Stomach smooth muscle (tissue), 2 donors: ENCODE measurements at regions not wholly inside any gene's neighbourhood (a gene's known extent, or its start where the extent isn't known, plus 50 kb on each side); places are given as distances from the start of the nearest gene placed in this dataset.

Experiments
- H3K27ac ChIP-seq: one replicate; pipeline ENCODE4 v1.7.0; 2013; ENCODE audit warnings: mild to moderate bottlenecking, low read length, inconsistent platforms
- H3K27me3 ChIP-seq, 2 donors: one replicate each; pipeline ENCODE4 v1.7.0; 2013; ENCODE audit warnings: low read length in 2 of 2; ENCODE audit not compliant: insufficient read depth in 2 of 2, control insufficient read depth in 1 of 2
- H3K36me3 ChIP-seq, 2 donors: one replicate each; pipeline ENCODE4 v1.7.0; 2013; ENCODE audit warnings: low read length in 2 of 2; ENCODE audit not compliant: control insufficient read depth in 2 of 2, insufficient read depth in 2 of 2
- H3K4me1 ChIP-seq: one replicate; pipeline ENCODE4 v1.7.0; 2013; ENCODE audit warnings: low read length; ENCODE audit not compliant: control insufficient read depth, insufficient read depth
- H3K4me3 ChIP-seq, 2 donors: one replicate each; pipeline ENCODE4 v1.7.0; 2013; ENCODE audit warnings: low read length in 2 of 2
- H3K9ac ChIP-seq, 2 donors: one replicate each; pipeline ENCODE4 v1.7.0; 2013; ENCODE audit warnings: low read length in 2 of 2, mild to moderate bottlenecking in 1 of 2
- H3K9me3 ChIP-seq, 2 donors: one replicate each; pipeline ENCODE4 v1.7.0; 2013; ENCODE audit warnings: low read length in 2 of 2; ENCODE audit not compliant: control insufficient read depth in 2 of 2
- donor health status: healthy.
- donor health status: Pancreatic carcinoma.

GRCh38 chr10:85151506-85151905 is 823.1 kb downstream of the CCSER2 start:
- Histone ChIP-seq H3K9ac (no peak overlapping the region), H3K9me3 (no peaks in the 10 kb centered on the region), H3K36me3 (no peaks in the 10 kb centered on the region), H3K4me3 (no peak overlapping the region), H3K27ac (no peak overlapping the region), H3K27me3 (no peaks in the 10 kb centered on the region), H3K4me1 (no peaks in the 10 kb centered on the region)

DNA sequence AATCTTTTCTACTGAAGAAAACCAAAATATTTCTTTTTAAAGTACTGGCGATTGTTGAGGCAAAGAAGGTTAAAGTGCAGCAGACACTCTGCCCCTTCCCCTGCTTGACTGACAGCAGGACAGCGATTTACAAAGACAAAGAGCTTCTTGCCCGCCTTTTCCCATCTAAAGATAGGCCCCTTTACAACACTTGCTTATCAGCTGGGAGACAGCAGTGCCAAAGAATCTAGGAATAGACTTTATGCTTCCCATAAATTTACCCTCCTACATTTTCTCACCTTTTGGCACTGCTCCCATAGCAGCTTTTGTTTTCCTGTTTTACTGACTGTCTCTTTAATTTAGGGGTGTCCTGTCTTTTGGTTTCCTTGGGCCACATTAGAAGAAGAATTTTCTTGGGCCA is 824.1 kb downstream of the CCSER2 start:
- H3K4me3 ChIP-seq = no peak overlapping the region
- no peak overlapping the region for H3K9ac ChIP-seq
- H3K27me3 ChIP-seq = no peaks in the 10 kb centered on the region
- H3K4me1 ChIP-seq = no peaks in the 10 kb centered on the region
- no peak overlapping the region for H3K27ac ChIP-seq
- H3K36me3 ChIP-seq = no peaks in the 10 kb centered on the region
- no peaks in the 10 kb centered on the region for H3K9me3 ChIP-seq

GRCh38 chr10:85152911-85153310 is 824.5 kb downstream of the CCSER2 start:
- Histone ChIP-seq H3K9ac (no peak overlapping the region), H3K36me3 (no peaks in the 10 kb centered on the region), H3K9me3 (no peaks in the 10 kb centered on the region), H3K27ac (no peak overlapping the region), H3K4me3 (no peak overlapping the region), H3K4me1 (no peaks in the 10 kb centered on the region), H3K27me3 (no peaks in the 10 kb centered on the region)

DNA sequence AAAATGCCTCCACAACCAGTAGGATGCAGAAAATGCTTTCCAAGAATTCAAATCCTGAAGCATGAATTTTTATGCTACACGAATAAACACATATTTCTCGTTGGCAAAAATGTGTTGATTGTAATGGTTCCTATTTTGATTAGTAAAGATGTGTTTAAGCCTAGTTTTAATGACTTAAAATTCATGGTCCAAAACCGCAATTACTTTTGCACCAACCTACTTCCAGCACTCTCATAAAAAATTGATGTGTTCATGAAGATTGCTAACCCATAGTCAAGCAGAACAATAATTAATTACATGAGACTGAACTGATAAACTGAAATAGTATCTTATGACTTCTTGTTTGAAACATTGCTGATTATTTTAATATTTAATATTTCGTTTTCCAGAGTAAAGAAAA is 828.8 kb downstream of the CCSER2 start:
- no peak overlapping the region for H3K9ac ChIP-seq
- no peaks in the 10 kb centered on the region for H3K4me1 ChIP-seq
- no peaks in the 10 kb centered on the region for H3K27me3 ChIP-seq
- no peaks in the 10 kb centered on the region for H3K9me3 ChIP-seq
- H3K4me3 ChIP-seq = no peak overlapping the region
- H3K27ac ChIP-seq = no peak overlapping the region
- H3K36me3 ChIP-seq = no peaks in the 10 kb centered on the region

DNA sequence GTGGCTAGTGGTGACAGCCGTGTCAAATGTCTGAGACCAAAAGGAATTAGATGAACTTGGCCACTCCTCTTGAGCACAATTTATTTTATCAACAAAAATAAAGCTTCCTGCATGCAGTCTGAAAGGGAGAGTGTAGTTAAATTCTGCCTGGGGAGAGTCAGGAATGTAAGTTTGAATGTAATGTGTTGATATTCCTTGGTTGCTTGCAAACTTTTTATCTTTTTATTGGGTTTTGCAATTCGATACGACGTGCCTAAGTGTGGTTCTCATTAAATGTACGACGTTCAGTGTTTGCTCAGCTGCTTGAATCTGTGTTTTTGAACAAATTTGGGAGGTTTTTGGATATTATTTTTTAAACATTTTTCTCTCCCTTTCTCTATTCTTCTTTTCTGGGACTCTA is 839.9 kb downstream of the CCSER2 start:
- Histone ChIP-seq H3K9ac (no peak overlapping the region), H3K36me3 (no peaks in the 10 kb centered on the region), H3K27me3 (no peaks in the 10 kb centered on the region), H3K4me3 (no peak overlapping the region), H3K27ac (no peak overlapping the region), H3K4me1 (no peaks in the 10 kb centered on the region), H3K9me3 (no peaks in the 10 kb centered on the region)

DNA sequence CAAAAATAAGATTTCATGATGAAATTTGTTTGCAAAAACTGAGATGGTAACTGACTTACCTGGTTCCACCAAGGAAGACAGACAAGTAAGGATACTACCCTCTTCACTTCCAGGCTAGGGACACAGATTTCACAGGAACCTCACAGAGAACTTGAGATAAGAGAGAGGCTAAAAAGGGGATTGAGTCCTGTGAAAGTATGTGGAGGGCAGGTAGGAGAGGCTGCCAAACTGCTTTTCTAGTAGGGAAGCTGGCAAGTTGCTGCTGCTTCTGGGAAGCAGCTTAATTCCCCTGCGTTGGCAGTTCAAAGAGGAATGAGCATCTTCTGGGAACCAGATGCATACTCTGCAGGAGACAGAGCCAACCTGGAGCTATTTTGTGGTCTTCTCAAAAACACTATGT is 841.6 kb downstream of the CCSER2 start:
- Histone ChIP-seq H3K4me1 (no peaks in the 10 kb centered on the region), H3K27me3 (no peaks in the 10 kb centered on the region), H3K27ac (no peak overlapping the region), H3K9ac (no peak overlapping the region), H3K36me3 (no peaks in the 10 kb centered on the region), H3K4me3 (no peak overlapping the region), H3K9me3 (no peaks in the 10 kb centered on the region)

- no peak overlapping the region for H3K27ac ChIP-seq
- no peaks in the 10 kb centered on the region for H3K9me3 ChIP-seq
- H3K27me3 ChIP-seq = no peaks in the 10 kb centered on the region
- H3K4me1 ChIP-seq = no peaks in the 10 kb centered on the region
- H3K36me3 ChIP-seq = no peaks in the 10 kb centered on the region
- H3K4me3 ChIP-seq = no peak overlapping the region
- H3K9ac ChIP-seq = no peak overlapping the region
These were observed 847.2 kb downstream of the CCSER2 start for GRCh38 chr10:85175635-85176034.

DNA sequence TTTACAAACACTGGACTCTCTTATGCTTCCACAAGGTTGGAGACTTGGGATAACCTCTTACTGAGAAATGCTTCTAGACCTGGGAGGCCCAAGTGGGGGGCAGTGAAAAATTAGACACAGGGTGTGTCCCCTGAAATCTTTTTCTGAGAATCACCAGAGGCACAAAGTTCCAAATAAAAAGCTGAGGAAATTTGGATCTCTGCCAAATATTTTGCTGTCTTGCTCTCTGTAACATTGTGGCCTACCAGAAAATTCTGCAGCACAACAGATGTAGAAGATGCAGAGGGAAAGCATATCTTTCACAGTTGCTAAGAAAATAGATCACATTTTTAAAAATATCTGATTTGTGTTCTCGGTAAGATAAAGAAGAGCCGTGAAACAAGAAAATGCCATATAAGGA is 849.4 kb downstream of the CCSER2 start:
- no peaks in the 10 kb centered on the region for H3K27me3 ChIP-seq
- H3K9ac ChIP-seq = no peak overlapping the region
- H3K4me1 ChIP-seq = no peaks in the 10 kb centered on the region
- H3K27ac ChIP-seq = no peak overlapping the region
- no peaks in the 10 kb centered on the region for H3K36me3 ChIP-seq
- no peak overlapping the region for H3K4me3 ChIP-seq
- H3K9me3 ChIP-seq = no peaks in the 10 kb centered on the region

GRCh38 chr10:85187047-85187446 is 858.7 kb downstream of the CCSER2 start:
- H3K27me3 ChIP-seq = no peaks in the 10 kb centered on the region
- no peak overlapping the region for H3K9ac ChIP-seq
- no peaks in the 10 kb centered on the region for H3K9me3 ChIP-seq
- no peak overlapping the region for H3K4me3 ChIP-seq
- H3K36me3 ChIP-seq = no peaks in the 10 kb centered on the region
- H3K4me1 ChIP-seq = no peaks in the 10 kb centered on the region
- H3K27ac ChIP-seq = no peak overlapping the region

- Histone ChIP-seq H3K4me3 (no peak overlapping the region), H3K9ac (no peak overlapping the region), H3K27me3 (no peaks in the 10 kb centered on the region), H3K4me1 (no peaks in the 10 kb centered on the region), H3K9me3 (no peaks in the 10 kb centered on the region), H3K36me3 (no peaks in the 10 kb centered on the region), H3K27ac (no peak overlapping the region)
These were observed 860.5 kb downstream of the CCSER2 start for GRCh38 chr10:85188770-85189484.

- no peaks in the 10 kb centered on the region for H3K4me1 ChIP-seq
- H3K27me3 ChIP-seq = no peaks in the 10 kb centered on the region
- no peak overlapping the region for H3K27ac ChIP-seq
- H3K36me3 ChIP-seq = no peaks in the 10 kb centered on the region
- no peak overlapping the region for H3K9ac ChIP-seq
- no peaks in the 10 kb centered on the region for H3K9me3 ChIP-seq
- no peak overlapping the region for H3K4me3 ChIP-seq
These were observed 865.4 kb downstream of the CCSER2 start for GRCh38 chr10:85193796-85194195.
